Stimulated activated naive CD8-positive, alpha-beta T cell treated with anti-CD3 and anti-CD28 coated beads, Interleukin-15, Interleukin-2, amounts not matched to agents 100 U/mL and 50 U/mL, for 24 hours (primary cell): ENCODE measurements at regions not wholly inside any gene's neighbourhood (a gene's known extent, or its start where the extent isn't known, plus 50 kb on each side); places are given as distances from the start of the nearest gene placed in this dataset.

Experiments used
- ATAC-seq: fragments of 150-1000 bp; cut with Tn5 transposase; one replicate; pipeline ENCODE4 v1.10.0; 2021
- DNase-seq: peaks from one replicate; pipeline ENCODE4 v3.0.0; 2021

DNA sequence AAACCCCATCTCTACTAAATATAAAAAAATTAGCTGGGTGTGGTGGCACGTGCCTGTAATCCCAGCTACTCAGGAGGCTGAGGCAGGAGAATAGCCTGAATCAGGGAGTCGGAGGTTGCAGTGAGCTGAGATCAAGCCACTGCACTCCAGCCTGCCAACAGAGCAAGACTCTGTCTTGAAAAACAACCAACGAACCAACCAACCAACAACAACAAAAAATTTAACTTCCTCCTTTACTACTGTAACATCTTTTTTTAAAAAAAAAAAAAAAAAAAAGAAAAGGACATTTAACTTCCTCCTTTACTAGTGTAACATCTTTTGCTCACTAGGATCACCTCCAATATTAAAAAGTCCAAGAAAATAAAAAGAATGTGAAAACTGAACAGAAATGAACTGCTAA is 92.3 kb upstream of the TMEM168 start:
- DNase-seq (no peak), ATAC-seq (no peak)

DNA sequence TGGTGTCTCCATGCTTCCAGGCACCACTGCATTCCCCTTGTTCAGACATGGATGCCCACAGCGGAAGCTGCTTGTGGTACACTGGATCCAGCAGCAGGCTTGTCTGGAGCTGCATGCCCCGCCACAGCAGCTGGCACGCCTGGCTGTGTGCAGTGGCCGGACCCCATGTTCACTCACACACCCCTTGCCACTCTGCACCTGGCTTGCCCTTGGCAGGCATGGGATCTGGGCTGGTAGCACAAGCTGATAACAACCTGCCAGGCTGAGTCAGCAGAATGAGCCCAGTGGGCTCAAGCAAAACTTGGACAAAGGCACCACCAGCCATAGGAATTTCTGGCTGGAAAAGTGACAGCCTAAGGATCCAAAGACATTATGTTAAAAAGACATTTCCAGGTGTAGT is 91.8 kb upstream of the TMEM168 start:
- no peak for DNase-seq
- no peak for ATAC-seq

DNA sequence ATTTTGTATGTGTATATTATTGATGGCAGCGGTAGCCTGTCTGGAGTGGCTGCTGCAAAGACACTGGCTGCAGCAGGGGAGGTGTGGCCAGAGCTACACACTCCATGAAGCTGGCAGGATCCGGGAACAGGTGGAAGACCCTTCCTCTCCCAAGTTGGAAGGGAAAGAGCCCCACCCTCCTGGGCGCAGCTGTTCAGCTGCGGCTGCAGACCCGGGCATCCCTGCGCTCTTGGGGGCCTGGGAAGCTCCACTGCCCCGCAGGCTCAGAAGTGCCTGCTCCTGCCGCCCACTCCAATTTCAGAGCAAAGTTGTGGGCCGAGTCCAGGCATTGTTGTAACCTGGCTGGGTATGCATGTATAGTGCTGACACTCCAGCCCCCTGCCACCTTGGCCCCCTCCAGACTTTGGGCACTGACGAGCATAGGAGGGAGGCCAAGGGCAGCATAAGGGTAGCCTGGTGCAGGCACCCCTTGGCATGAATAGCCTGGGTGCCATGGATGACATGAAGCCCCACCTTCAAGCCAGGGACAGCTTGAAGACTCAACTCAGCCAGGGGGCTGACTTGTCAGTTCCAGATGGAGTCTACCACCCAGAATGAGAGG is 90.7 kb upstream of the TMEM168 start:
- DNase-seq: no peak
- ATAC-seq: no peak

- ATAC-seq: no peak
- no peak for DNase-seq
Observed at GRCh38 chr7:112877691-112878460, 87.7 kb upstream of the TMEM168 start.

GRCh38 chr7:112876877-112877276 is 86.7 kb upstream of the TMEM168 start:
- DNase-seq (no peak), ATAC-seq (no peak)

DNA sequence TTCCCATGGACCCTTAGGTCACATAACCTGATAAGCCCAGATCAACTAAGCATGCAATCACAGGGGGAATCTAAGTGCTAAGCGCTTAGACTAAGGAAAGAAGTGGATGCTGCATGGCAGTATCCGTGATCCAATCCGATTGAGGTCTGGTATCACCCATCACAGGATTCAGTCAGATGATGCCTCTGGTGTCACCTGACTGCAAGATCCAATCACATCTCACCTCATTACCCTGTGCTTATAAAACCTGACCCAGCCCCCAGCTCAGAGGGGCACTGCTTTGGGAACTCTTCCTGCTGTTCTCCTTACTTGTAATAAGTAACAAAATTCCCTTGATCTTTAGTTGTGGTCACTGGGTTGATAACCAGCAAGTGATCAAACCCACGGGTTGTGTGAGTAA is 84.7 kb upstream of the TMEM168 start:
- no peak for DNase-seq
- no peak for ATAC-seq

- ATAC-seq (peak; percentile 28), DNase-seq (no peak)
Observed at GRCh38 chr7:112873831-112874553, 83.8 kb upstream of the TMEM168 start.

- ATAC-seq: peak; percentile 66
- peak; percentile 46 for DNase-seq
Observed at GRCh38 chr7:112869111-112869774, 79.0 kb upstream of the TMEM168 start.

- DNase-seq: no peak
- no peak for ATAC-seq
Observed at GRCh38 chr7:112868609-112869008, 78.4 kb upstream of the TMEM168 start.

GRCh38 chr7:112866424-112866823 is 76.2 kb upstream of the TMEM168 start:
- no peak for DNase-seq
- no peak for ATAC-seq

DNA sequence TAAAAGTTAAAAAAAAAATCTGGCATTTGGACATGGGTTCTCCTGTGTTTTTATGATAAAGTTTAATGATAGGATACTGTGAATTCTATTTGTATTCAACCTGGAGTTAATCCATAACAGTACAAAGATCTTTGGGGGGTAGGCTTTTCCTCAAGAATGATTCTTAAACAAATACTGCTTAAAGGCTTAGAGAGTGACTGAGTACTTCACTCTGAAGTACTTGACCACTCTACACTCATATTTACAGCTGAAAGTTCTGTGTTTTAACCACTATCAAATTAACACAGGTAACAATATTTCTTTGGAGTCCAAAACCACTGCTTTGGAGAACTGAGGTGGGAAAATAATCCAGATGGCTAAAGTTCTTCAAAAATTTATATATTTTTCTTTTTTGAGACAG is 74.2 kb upstream of the TMEM168 start:
- ATAC-seq (no peak), DNase-seq (no peak)

- DNase-seq (no peak), ATAC-seq (no peak)
Observed at GRCh38 chr7:112858838-112859237, 68.6 kb upstream of the TMEM168 start.

DNA sequence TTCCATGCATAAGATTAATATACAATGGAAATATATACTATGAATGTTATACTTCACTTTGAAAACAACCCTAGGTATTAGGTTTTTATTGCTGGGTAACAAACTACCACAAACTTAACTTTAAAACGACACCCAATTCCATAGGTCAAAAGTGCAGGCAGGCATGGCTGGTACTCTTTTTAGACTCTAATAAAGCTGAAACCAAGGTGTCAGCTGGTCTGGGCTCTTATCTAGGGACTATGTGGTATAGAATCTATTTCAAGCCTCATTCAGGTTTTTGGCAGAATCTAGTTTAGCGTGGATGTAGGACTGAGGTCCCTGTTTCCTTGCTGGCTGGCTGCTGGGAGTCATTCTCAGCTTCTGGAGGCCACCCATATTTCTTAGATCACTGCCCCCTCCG is 65.0 kb upstream of the TMEM168 start:
- no peak for DNase-seq
- no peak for ATAC-seq

GRCh38 chr7:112854169-112854568 is 64.0 kb upstream of the TMEM168 start:
- ATAC-seq (no peak), DNase-seq (no peak)

GRCh38 chr7:112853422-112853821 is 63.2 kb upstream of the TMEM168 start:
- DNase-seq (no peak), ATAC-seq (no peak)

- no peak for DNase-seq
Observed at GRCh38 chr7:112843151-112843550, 53.0 kb upstream of the TMEM168 start.

More at GRCh38 chr7:112843151-112843550, 53.0 kb upstream of the TMEM168 start:
- no peak for ATAC-seq
